ENCODE measurements at regions not wholly inside any gene's neighbourhood (a gene's known extent, or its start where the extent isn't known, plus 50 kb on each side); places are given as distances from the start of the nearest gene placed in this dataset.

GRCh38 chr9:631596-631995 is 209.9 kb upstream of the DMRT1 start:
- H3K4me3 ChIP-seq (ENCODE audit: low read length), result no peak overlapping the region
- H3K9ac ChIP-seq (ENCODE audit: low read length), result no peak overlapping the region
- H3K27me3 ChIP-seq (replicated peaks; ENCODE audit: control insufficient read depth, insufficient read depth, low read length), result no peaks in the 10 kb centered on the region
- no peaks in the 10 kb centered on the region for H3K36me3 ChIP-seq (ENCODE audit: control insufficient read depth, insufficient read depth, low read length, severe bottlenecking)
- peaks cover 8% of the 10 kb centered on the region for H3K4me1 ChIP-seq (ENCODE audit: control insufficient read depth, insufficient read depth, low read length)
- peaks cover 8% of the 10 kb centered on the region for H3K9me3 ChIP-seq (ENCODE audit: control insufficient read depth, low read length)
- no peak for DNase-seq (ENCODE audit: low read depth)

GRCh38 chr9:633461-633860 is 208.0 kb upstream of the DMRT1 start:
- Histone ChIP-seq H3K27me3 (replicated peaks; ENCODE audit: control insufficient read depth, insufficient read depth, low read length) (no peaks in the 10 kb centered on the region), H3K9ac (ENCODE audit: low read length) (no peak overlapping the region)
- DNase-seq (ENCODE audit: low read depth), result no peak

GRCh38 chr9:636931-637591 is 204.4 kb upstream of the DMRT1 start:
- no peak overlapping the region for H3K9ac ChIP-seq (ENCODE audit: low read length)
- no peaks in the 10 kb centered on the region for H3K36me3 ChIP-seq (ENCODE audit: control insufficient read depth, insufficient read depth, low read length, severe bottlenecking)
- H3K9me3 ChIP-seq (ENCODE audit: control insufficient read depth, low read length), result peaks cover 8% of the 10 kb centered on the region
- no peaks in the 10 kb centered on the region for H3K27me3 ChIP-seq (replicated peaks; ENCODE audit: control insufficient read depth, insufficient read depth, low read length)
- no peak for DNase-seq (ENCODE audit: low read depth)
- no peak overlapping the region for H3K4me3 ChIP-seq (ENCODE audit: low read length)
- H3K4me1 ChIP-seq (ENCODE audit: control insufficient read depth, insufficient read depth, low read length), result no peaks in the 10 kb centered on the region

More at GRCh38 chr9:633461-633860, 208.0 kb upstream of the DMRT1 start:
- peaks cover 8% of the 10 kb centered on the region for H3K9me3 ChIP-seq (ENCODE audit: control insufficient read depth, low read length)
- H3K36me3 ChIP-seq (ENCODE audit: control insufficient read depth, insufficient read depth, low read length, severe bottlenecking), result no peaks in the 10 kb centered on the region
- H3K4me1 ChIP-seq (ENCODE audit: control insufficient read depth, insufficient read depth, low read length), result no peaks in the 10 kb centered on the region
- H3K4me3 ChIP-seq (ENCODE audit: low read length), result no peak overlapping the region

GRCh38 chr9:638152-638551 is 203.3 kb upstream of the DMRT1 start:
- Histone ChIP-seq H3K36me3 (ENCODE audit: control insufficient read depth, insufficient read depth, low read length, severe bottlenecking) (no peaks in the 10 kb centered on the region), H3K27me3 (replicated peaks; ENCODE audit: control insufficient read depth, insufficient read depth, low read length) (no peaks in the 10 kb centered on the region), H3K4me3 (ENCODE audit: low read length) (no peak overlapping the region), H3K9ac (ENCODE audit: low read length) (no peak overlapping the region), H3K9me3 (ENCODE audit: control insufficient read depth, low read length) (peaks cover 8% of the 10 kb centered on the region), H3K4me1 (ENCODE audit: control insufficient read depth, insufficient read depth, low read length) (no peaks in the 10 kb centered on the region)
- no peak for DNase-seq (ENCODE audit: low read depth)

GRCh38 chr9:642014-642413 is 199.5 kb upstream of the DMRT1 start:
- no peaks in the 10 kb centered on the region for H3K36me3 ChIP-seq (ENCODE audit: control insufficient read depth, insufficient read depth, low read length, severe bottlenecking)
- H3K27me3 ChIP-seq (replicated peaks; ENCODE audit: control insufficient read depth, insufficient read depth, low read length), result no peaks in the 10 kb centered on the region
- H3K9me3 ChIP-seq (ENCODE audit: control insufficient read depth, low read length), result no peaks in the 10 kb centered on the region
- H3K4me1 ChIP-seq (ENCODE audit: control insufficient read depth, insufficient read depth, low read length), result no peaks in the 10 kb centered on the region
- H3K4me3 ChIP-seq (ENCODE audit: low read length), result no peak overlapping the region
- no peak for DNase-seq (ENCODE audit: low read depth)
- no peak overlapping the region for H3K9ac ChIP-seq (ENCODE audit: low read length)

- H3K36me3 ChIP-seq (ENCODE audit: control insufficient read depth, insufficient read depth, low read length, severe bottlenecking), result no peaks in the 10 kb centered on the region
- H3K4me1 ChIP-seq (ENCODE audit: control insufficient read depth, insufficient read depth, low read length), result no peaks in the 10 kb centered on the region
- no peak overlapping the region for H3K4me3 ChIP-seq (ENCODE audit: low read length)
- DNase-seq (ENCODE audit: low read depth), result no peak
- H3K27me3 ChIP-seq (replicated peaks; ENCODE audit: control insufficient read depth, insufficient read depth, low read length), result no peaks in the 10 kb centered on the region
- no peak overlapping the region for H3K9ac ChIP-seq (ENCODE audit: low read length)
- no peaks in the 10 kb centered on the region for H3K9me3 ChIP-seq (ENCODE audit: control insufficient read depth, low read length)
Observed at GRCh38 chr9:643966-644365, 197.5 kb upstream of the DMRT1 start.

- DNase-seq (ENCODE audit: low read depth), result no peak
- Histone ChIP-seq H3K4me1 (ENCODE audit: control insufficient read depth, insufficient read depth, low read length) (peaks cover 8% of the 10 kb centered on the region), H3K4me3 (ENCODE audit: low read length) (no peak overlapping the region), H3K27me3 (replicated peaks; ENCODE audit: control insufficient read depth, insufficient read depth, low read length) (no peaks in the 10 kb centered on the region), H3K36me3 (ENCODE audit: control insufficient read depth, insufficient read depth, low read length, severe bottlenecking) (no peaks in the 10 kb centered on the region), H3K9me3 (ENCODE audit: control insufficient read depth, low read length) (no peaks in the 10 kb centered on the region), H3K9ac (ENCODE audit: low read length) (no peak overlapping the region)
Observed at GRCh38 chr9:647522-647921, 194.0 kb upstream of the DMRT1 start.

- peak; percentile 26 for DNase-seq (ENCODE audit: low read depth)
- Histone ChIP-seq H3K27me3 (replicated peaks; ENCODE audit: control insufficient read depth, insufficient read depth, low read length) (no peaks in the 10 kb centered on the region), H3K9ac (ENCODE audit: low read length) (no peak overlapping the region), H3K4me3 (ENCODE audit: low read length) (no peak overlapping the region), H3K9me3 (ENCODE audit: control insufficient read depth, low read length) (no peaks in the 10 kb centered on the region), H3K4me1 (ENCODE audit: control insufficient read depth, insufficient read depth, low read length) (peaks cover 22% of the 10 kb centered on the region), H3K36me3 (ENCODE audit: control insufficient read depth, insufficient read depth, low read length, severe bottlenecking) (no peaks in the 10 kb centered on the region)
Observed at GRCh38 chr9:649128-650074, 192.1 kb upstream of the DMRT1 start.

- H3K4me1 ChIP-seq (ENCODE audit: control insufficient read depth, insufficient read depth, low read length), result peaks cover 31% of the 10 kb centered on the region
- no peak for DNase-seq (ENCODE audit: low read depth)
Observed at GRCh38 chr9:650362-650761, 191.1 kb upstream of the DMRT1 start.

GRCh38 chr9:651371-651770 is 190.1 kb upstream of the DMRT1 start:
- no peak overlapping the region for H3K4me3 ChIP-seq (ENCODE audit: low read length)
- DNase-seq (ENCODE audit: low read depth), result no peak
- no peak overlapping the region for H3K9ac ChIP-seq (ENCODE audit: low read length)
- H3K9me3 ChIP-seq (ENCODE audit: control insufficient read depth, low read length), result no peaks in the 10 kb centered on the region
- no peaks in the 10 kb centered on the region for H3K27me3 ChIP-seq (replicated peaks; ENCODE audit: control insufficient read depth, insufficient read depth, low read length)
- peaks cover 40% of the 10 kb centered on the region for H3K4me1 ChIP-seq (ENCODE audit: control insufficient read depth, insufficient read depth, low read length)
- no peaks in the 10 kb centered on the region for H3K36me3 ChIP-seq (ENCODE audit: control insufficient read depth, insufficient read depth, low read length, severe bottlenecking)

More at GRCh38 chr9:650362-650761, 191.1 kb upstream of the DMRT1 start:
- H3K4me3 ChIP-seq (ENCODE audit: low read length), result peak overlapping the region; percentile 9
- H3K36me3 ChIP-seq (ENCODE audit: control insufficient read depth, insufficient read depth, low read length, severe bottlenecking), result no peaks in the 10 kb centered on the region
- peak overlapping the region; percentile 1 for H3K9ac ChIP-seq (ENCODE audit: low read length)
- no peaks in the 10 kb centered on the region for H3K9me3 ChIP-seq (ENCODE audit: control insufficient read depth, low read length)
- H3K27me3 ChIP-seq (replicated peaks; ENCODE audit: control insufficient read depth, insufficient read depth, low read length), result no peaks in the 10 kb centered on the region

- H3K9ac ChIP-seq (ENCODE audit: low read length), result peak overlapping the region; percentile 59
Observed at GRCh38 chr9:652914-653313, 188.6 kb upstream of the DMRT1 start.

More at GRCh38 chr9:652914-653313, 188.6 kb upstream of the DMRT1 start:
- peak overlapping the region; percentile 48 for H3K4me3 ChIP-seq (ENCODE audit: low read length)
- H3K27me3 ChIP-seq (replicated peaks; ENCODE audit: control insufficient read depth, insufficient read depth, low read length), result no peaks in the 10 kb centered on the region
- peaks cover 47% of the 10 kb centered on the region for H3K4me1 ChIP-seq (ENCODE audit: control insufficient read depth, insufficient read depth, low read length)
- H3K9me3 ChIP-seq (ENCODE audit: control insufficient read depth, low read length), result no peaks in the 10 kb centered on the region
- H3K36me3 ChIP-seq (ENCODE audit: control insufficient read depth, insufficient read depth, low read length, severe bottlenecking), result no peaks in the 10 kb centered on the region
- DNase-seq (ENCODE audit: low read depth), result no peak

All from adipocyte (in vitro differentiated cells).